Ovary (tissue), 7 donors: ENCODE measurements at regions not wholly inside any gene's neighbourhood (a gene's known extent, or its start where the extent isn't known, plus 50 kb on each side); places are given as distances from the start of the nearest gene placed in this dataset.

Source experiments
- DNase-seq, 5 donors: peaks; one replicate each; pipeline ENCODE4 v3.0.0-alpha.2; 2019 to 2020
- H3K27ac ChIP-seq, 2 donors: fragments of 200-600 bp; one replicate each; pipeline versions ENCODE4 v1.5.1 to v1.8.0; 2019 to 2022
- H3K27me3 ChIP-seq: fragments of 200-600 bp; one replicate; pipeline ENCODE4 v1.8.0; 2022
- H3K36me3 ChIP-seq: fragments of 200-600 bp; sonication (generic); one replicate; pipeline ENCODE4 v1.5.1; 2019
- H3K4me1 ChIP-seq: one replicate; pipeline ENCODE4 v1.8.1; 2013; ENCODE audit warnings: mild to moderate bottlenecking, moderate library complexity; ENCODE audit not compliant: insufficient read depth
- H3K4me3 ChIP-seq: fragments of 200-600 bp; sonication (generic); one replicate; pipeline ENCODE4 v1.5.1; 2017
- H3K9me3 ChIP-seq, 2 donors: fragments of 200-600 bp in 1 of 2; sonication (generic) in 1 of 2; one replicate each; pipeline versions ENCODE4 v1.5.1 to v1.8.1; 2013 to 2019; ENCODE audit warnings: mild to moderate bottlenecking in 1 of 2, moderate library complexity in 1 of 2
- EP300 ChIP-seq: sonication (generic); formaldehyde crosslinking; IDR thresholded peaks from one replicate; pipeline ENCODE4 v1.6.1; 2017; ENCODE audit warnings: antibody characterized with exemption
- POLR2A ChIP-seq: fragments of 450-650 bp; IDR thresholded peaks from one replicate; pipeline ENCODE4 v1.6.1; 2017; ENCODE audit warnings: antibody characterized with exemption, mild to moderate bottlenecking, moderate library complexity
- WGBS, 3 donors: extraction: QIAGEN DNeasy Blood & Tissue Kit in 1 of 3; methylation state at CpG; one replicate each; pipeline versions ENCODE4 v1.1.5 to v1.1.7; 2013 to 2017; 5-methylcytosine and 5-hydroxymethylcytosine counted together
- intact Hi-C, 4 donors: fragments of 100-400 bp; cut with DNase I; formaldehyde crosslinking; loops; one replicate each; pipeline versions ENCODE4 v1.11.0 to v1.15.1; 2022 to 2023
- TF ChIP-seq, protein P1 (sequence below), 3 donors: fragments of 450-650 bp in 2 of 3; fragments of 200-600 bp in 1 of 3; IDR thresholded peaks; one replicate each; pipeline versions ENCODE4 v1.5.1 to v1.8.0; 2016 to 2022; ENCODE audit warnings: antibody characterized with exemption in 3 of 3, mild to moderate bottlenecking in 1 of 3
- donor health status: DM: no; HTN: no; CAD: no; lungs with moderate emphysema.
- donor health status: DM: no; HTN: no; CAD: no.
- donor health status: Bipolar disorder and iron deficiency.
- donor health status: DM: no; HTN: no; CAD: no.
- donor health status: DM: yes; HTN: yes; CAD: no.

DNA sequence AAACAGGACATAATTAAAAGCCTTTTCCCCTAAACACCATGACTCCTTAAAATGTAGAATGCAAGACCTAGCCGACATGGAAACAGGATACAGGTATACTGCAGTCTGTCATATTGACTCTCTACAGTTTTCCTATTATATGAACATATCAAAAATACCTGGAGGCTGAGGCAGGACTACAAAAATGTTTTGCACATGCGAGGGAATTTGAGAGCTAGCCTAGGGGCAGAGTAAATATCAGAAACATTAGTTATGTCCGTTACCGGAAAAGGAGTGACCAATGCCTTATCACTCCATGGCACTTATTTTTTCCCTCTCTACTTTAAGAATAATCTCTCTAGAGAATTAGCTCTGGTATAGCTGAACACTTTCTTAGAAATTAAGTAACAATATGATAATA is 732.3 kb downstream of the TUSC7 start:
- Histone ChIP-seq H3K27me3 (no peaks in the 10 kb centered on the region), H3K4me1 (no peaks in the 10 kb centered on the region), H3K27ac (no peak overlapping the region), H3K4me3 (no peak overlapping the region), H3K9me3 (no peaks in the 10 kb centered on the region), H3K36me3 (no peaks in the 10 kb centered on the region)
- intact Hi-C loops: no loop called here
- DNase-seq: no peak
- TF ChIP-seq POLR2A: no peak
- TF ChIP-seq, protein P1, sequence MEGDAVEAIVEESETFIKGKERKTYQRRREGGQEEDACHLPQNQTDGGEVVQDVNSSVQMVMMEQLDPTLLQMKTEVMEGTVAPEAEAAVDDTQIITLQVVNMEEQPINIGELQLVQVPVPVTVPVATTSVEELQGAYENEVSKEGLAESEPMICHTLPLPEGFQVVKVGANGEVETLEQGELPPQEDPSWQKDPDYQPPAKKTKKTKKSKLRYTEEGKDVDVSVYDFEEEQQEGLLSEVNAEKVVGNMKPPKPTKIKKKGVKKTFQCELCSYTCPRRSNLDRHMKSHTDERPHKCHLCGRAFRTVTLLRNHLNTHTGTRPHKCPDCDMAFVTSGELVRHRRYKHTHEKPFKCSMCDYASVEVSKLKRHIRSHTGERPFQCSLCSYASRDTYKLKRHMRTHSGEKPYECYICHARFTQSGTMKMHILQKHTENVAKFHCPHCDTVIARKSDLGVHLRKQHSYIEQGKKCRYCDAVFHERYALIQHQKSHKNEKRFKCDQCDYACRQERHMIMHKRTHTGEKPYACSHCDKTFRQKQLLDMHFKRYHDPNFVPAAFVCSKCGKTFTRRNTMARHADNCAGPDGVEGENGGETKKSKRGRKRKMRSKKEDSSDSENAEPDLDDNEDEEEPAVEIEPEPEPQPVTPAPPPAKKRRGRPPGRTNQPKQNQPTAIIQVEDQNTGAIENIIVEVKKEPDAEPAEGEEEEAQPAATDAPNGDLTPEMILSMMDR (IDR thresholded peaks at IDR 0.05): no peak
- TF ChIP-seq EP300: no peak
- WGBS, 3 donors: 51 to 53% (median 52%) methylated on average over 4 of the region's 4 CpGs

DNA sequence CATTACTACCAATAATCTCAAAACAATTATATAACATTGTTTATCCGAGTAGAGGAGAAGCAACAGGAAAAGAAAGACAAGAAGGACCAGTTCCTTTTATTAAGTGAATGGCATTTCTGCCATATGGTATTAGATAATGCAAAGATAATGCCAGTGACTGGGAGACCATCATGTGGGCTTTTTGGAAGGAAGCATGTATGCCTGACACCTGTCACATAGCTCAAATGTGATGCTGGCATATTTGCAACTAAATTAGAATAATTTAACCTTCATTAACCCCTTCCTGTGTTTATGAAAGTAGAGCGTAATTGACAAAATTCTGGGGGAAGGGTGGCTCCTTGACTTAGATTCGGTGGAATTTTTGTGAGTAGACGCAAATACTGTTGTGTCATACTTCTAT is 733.0 kb downstream of the TUSC7 start:
- Histone ChIP-seq H3K9me3 (no peaks in the 10 kb centered on the region), H3K27ac (no peak overlapping the region), H3K4me1 (no peaks in the 10 kb centered on the region), H3K36me3 (no peaks in the 10 kb centered on the region), H3K27me3 (no peaks in the 10 kb centered on the region), H3K4me3 (no peak overlapping the region)
- no peak for DNase-seq
- TF ChIP-seq EP300 (no peak), POLR2A (no peak)
- WGBS, 3 donors: 14 to 27% (median 21%) methylated on average over 4 of the region's 4 CpGs
- intact Hi-C loops: no loop called here

DNA sequence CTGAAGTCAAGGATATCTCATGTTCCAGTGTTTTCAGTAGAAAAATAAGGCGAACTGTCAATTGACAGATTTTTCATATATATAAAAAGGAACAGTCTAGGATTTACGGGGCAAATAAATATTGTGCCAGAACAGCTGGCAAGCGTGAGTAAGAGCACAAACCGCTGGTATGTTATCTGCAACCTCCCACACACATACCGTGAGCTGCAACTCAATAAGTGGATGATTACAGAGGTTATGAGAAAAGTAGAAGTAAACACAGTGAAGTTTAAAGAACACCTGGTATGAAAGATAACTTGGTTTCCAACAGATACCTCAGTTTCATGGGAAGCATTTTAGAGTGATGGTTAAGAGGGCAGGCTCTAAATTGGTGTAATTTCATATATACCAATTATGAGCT is 733.4 kb downstream of the TUSC7 start:
- Histone ChIP-seq H3K4me1 (no peaks in the 10 kb centered on the region), H3K27me3 (no peaks in the 10 kb centered on the region), H3K36me3 (no peaks in the 10 kb centered on the region), H3K9me3 (no peaks in the 10 kb centered on the region), H3K4me3 (no peak overlapping the region), H3K27ac (no peak overlapping the region)
- no peak for DNase-seq
- intact Hi-C loops: no loop called here
- no peak for TF ChIP-seq POLR2A
- TF ChIP-seq, protein P1 (IDR thresholded peaks at IDR 0.05): no peak
- TF ChIP-seq EP300: no peak
- WGBS, 3 donors: 3 to 16% (median 11%) methylated on average over 5 of the region's 5 CpGs

DNA sequence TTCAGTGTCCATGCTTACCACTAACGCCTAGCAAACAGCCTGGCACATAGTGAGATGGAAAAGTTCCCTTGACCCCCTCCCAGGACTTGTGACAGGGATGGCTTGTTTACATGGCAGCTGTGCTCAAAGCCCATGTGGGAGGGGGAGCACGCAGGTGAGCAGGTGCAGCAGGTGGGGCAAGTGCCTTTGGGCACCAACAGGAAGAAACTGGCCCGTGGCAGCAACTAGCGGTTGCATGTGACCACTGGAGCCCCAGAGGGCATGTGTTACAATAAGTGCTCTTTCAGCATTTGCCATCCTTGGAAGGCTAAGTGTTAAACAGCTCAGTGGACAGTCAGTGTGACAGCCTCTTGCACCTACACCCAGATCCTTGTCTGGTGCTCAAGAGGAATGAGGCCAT is 734.6 kb downstream of the TUSC7 start:
- no peak for TF ChIP-seq EP300
- TF ChIP-seq, protein P1 (IDR thresholded peaks at IDR 0.05): no peak
- TF ChIP-seq POLR2A: no peak
- WGBS, 3 donors: 88 to 96% (median 93%) methylated on average over 4 of the region's 4 CpGs
- intact Hi-C loops: no loop called here

DNA sequence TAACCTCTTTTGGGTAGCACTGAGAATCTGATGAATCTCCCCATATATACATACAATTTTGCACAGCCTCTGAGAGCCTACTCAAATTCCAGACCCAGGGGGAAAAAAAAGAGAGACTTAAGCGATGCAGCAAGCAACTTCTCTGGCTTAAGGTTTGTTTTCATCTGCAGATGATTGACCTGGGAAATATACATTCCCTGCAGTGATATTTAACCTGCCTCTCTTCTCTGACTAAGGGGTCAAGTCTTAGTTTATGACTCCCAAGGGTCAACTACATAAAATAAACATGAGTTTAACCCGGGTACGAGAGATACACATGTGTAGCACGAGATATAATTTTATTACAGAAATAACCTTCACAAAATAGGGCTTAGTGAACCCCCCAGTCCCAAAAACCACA is 737.8 kb downstream of the TUSC7 start:
- TF ChIP-seq POLR2A: no peak
- TF ChIP-seq, protein P1 (IDR thresholded peaks at IDR 0.05): no peak
- TF ChIP-seq EP300: no peak
- DNase-seq: no peak
- H3K4me1 ChIP-seq: no peaks in the 10 kb centered on the region
- no peaks in the 10 kb centered on the region for H3K36me3 ChIP-seq
- no peak overlapping the region for H3K27ac ChIP-seq
- WGBS, 3 donors: 58 to 71% (median 65%) methylated on average over 4 of the region's 4 CpGs
- intact Hi-C loops: no loop called here
- no peak overlapping the region for H3K4me3 ChIP-seq
- H3K27me3 ChIP-seq: no peaks in the 10 kb centered on the region
- no peaks in the 10 kb centered on the region for H3K9me3 ChIP-seq

More for the DNA sequence above, 734.6 kb downstream of the TUSC7 start:
- Histone ChIP-seq H3K27ac (no peak overlapping the region), H3K9me3 (no peaks in the 10 kb centered on the region), H3K4me3 (no peak overlapping the region), H3K27me3 (no peaks in the 10 kb centered on the region), H3K36me3 (no peaks in the 10 kb centered on the region), H3K4me1 (no peaks in the 10 kb centered on the region)
- no peak for DNase-seq
